ENCODE measurements at regions not wholly inside any gene's neighbourhood (a gene's known extent, or its start where the extent isn't known, plus 50 kb on each side); places are given as distances from the start of the nearest gene placed in this dataset.

- intact Hi-C loops (cut with DNase I, micrococcal nuclease) = no loop called here
- Mint-ChIP-seq H3K4me3 (no peak overlapping the region), H3K27ac (no peak overlapping the region), H3K36me3 (ENCODE audit: low read depth) (no peaks in the 10 kb centered on the region), H3K4me1 (no peaks in the 10 kb centered on the region), H3K9me3 (ENCODE audit: low read depth) (peaks cover 8% of the 10 kb centered on the region), H3K27me3 (peaks cover 4% of the 10 kb centered on the region)
- ATAC-seq = no peak
- ChIA-PET POLR2A (no interaction called here), CTCF (no interaction called here)
- no peak for DNase-seq
Measured at GRCh38 chr12:58509116-58509885, 411.0 kb downstream of the LRIG3 start.

DNA sequence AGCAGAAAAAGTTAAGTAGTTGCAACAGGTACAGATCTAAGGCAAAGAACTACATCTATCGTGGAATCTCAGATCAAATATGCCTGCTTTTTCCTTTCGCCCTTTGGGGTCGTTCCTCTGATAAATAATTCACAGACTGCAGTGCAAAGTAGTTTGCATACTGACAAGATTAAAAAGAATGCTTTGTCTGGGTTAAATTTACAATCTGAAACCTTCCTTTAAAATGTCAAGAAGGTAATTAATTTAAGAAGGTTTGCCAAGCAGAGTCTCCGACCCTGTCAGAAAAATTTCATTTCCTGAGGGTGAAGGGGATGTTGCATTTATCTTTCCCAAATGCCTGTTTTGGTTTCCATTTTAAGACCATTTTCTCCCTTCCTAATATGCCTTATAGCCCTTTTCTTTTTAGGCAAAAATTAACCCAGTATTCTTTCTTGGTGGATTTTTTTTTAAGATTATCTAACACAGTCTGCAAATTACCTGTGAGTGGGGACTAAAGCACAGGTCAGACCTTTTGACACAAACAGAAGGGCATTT, 406.9 kb downstream of the LRIG3 start:
- CTCF ChIA-PET = interaction anchor here (1.5 kb wide), 1 partner anchor 14 kb away, joined by 4 read pairs; no protein-coding TSS in a partner anchor
- H3K27me3 Mint-ChIP-seq = peaks cover 3% of the 10 kb centered on the region
- H3K27ac Mint-ChIP-seq = no peak overlapping the region
- no peaks in the 10 kb centered on the region for H3K4me1 Mint-ChIP-seq
- POLR2A ChIA-PET = no interaction called here
- peaks cover 2% of the 10 kb centered on the region for H3K36me3 Mint-ChIP-seq (ENCODE audit: low read depth)
- intact Hi-C loops (cut with DNase I, micrococcal nuclease) = no loop called here
- peaks cover 18% of the 10 kb centered on the region for H3K9me3 Mint-ChIP-seq (ENCODE audit: low read depth)
- ATAC-seq (no peak), DNase-seq (no peak)
- H3K4me3 Mint-ChIP-seq = no peak overlapping the region

- intact Hi-C loops (cut with DNase I, micrococcal nuclease) = no loop called here
- Mint-ChIP-seq H3K9me3 (ENCODE audit: low read depth) (peaks cover 22% of the 10 kb centered on the region), H3K36me3 (ENCODE audit: low read depth) (peaks cover 2% of the 10 kb centered on the region), H3K4me3 (no peak overlapping the region), H3K27me3 (peaks cover 3% of the 10 kb centered on the region), H3K4me1 (no peaks in the 10 kb centered on the region), H3K27ac (no peak overlapping the region)
- DNase-seq (no peak), ATAC-seq (no peak)
- ChIA-PET CTCF (no interaction called here), POLR2A (no interaction called here)
Measured at GRCh38 chr12:58513852-58514251, 406.5 kb downstream of the LRIG3 start.

- Mint-ChIP-seq H3K9me3 (ENCODE audit: low read depth) (peaks cover 17% of the 10 kb centered on the region), H3K27ac (no peak overlapping the region), H3K36me3 (ENCODE audit: low read depth) (peaks cover 2% of the 10 kb centered on the region), H3K4me3 (no peak overlapping the region), H3K4me1 (no peaks in the 10 kb centered on the region), H3K27me3 (no peaks in the 10 kb centered on the region)
- ATAC-seq = no peak
- DNase-seq = no peak
- ChIA-PET CTCF (no interaction called here), POLR2A (no interaction called here)
- intact Hi-C loops (cut with DNase I, micrococcal nuclease) = loop anchor here in 1 of 2 experiments (5.0 kb wide), 1 partner anchor 53 kb away; no protein-coding TSS in a partner anchor
Measured at GRCh38 chr12:58519839-58520238, 400.5 kb downstream of the LRIG3 start.

GRCh38 chr12:58521152-58521551, 399.2 kb downstream of the LRIG3 start:
- no peaks in the 10 kb centered on the region for H3K4me1 Mint-ChIP-seq
- CTCF ChIA-PET = no interaction called here

GRCh38 chr12:58521796-58522195, 398.5 kb downstream of the LRIG3 start:
- ChIA-PET POLR2A (no interaction called here), CTCF (no interaction called here)
- no peak overlapping the region for H3K4me3 Mint-ChIP-seq
- no peak for ATAC-seq
- intact Hi-C loops (cut with DNase I, micrococcal nuclease) = no loop called here
- H3K4me1 Mint-ChIP-seq = no peaks in the 10 kb centered on the region
- peaks cover 2% of the 10 kb centered on the region for H3K36me3 Mint-ChIP-seq (ENCODE audit: low read depth)
- H3K27me3 Mint-ChIP-seq = no peaks in the 10 kb centered on the region
- H3K27ac Mint-ChIP-seq = no peak overlapping the region
- H3K9me3 Mint-ChIP-seq (ENCODE audit: low read depth) = peaks cover 13% of the 10 kb centered on the region
- no peak for DNase-seq

More at GRCh38 chr12:58521152-58521551, 399.2 kb downstream of the LRIG3 start:
- H3K4me3 Mint-ChIP-seq = no peak overlapping the region
- peaks cover 2% of the 10 kb centered on the region for H3K36me3 Mint-ChIP-seq (ENCODE audit: low read depth)
- intact Hi-C loops (cut with DNase I, micrococcal nuclease) = no loop called here
- POLR2A ChIA-PET = no interaction called here
- DNase-seq = no peak
- no peak overlapping the region for H3K27ac Mint-ChIP-seq
- ATAC-seq = no peak
- H3K9me3 Mint-ChIP-seq (ENCODE audit: low read depth) = peaks cover 16% of the 10 kb centered on the region
- H3K27me3 Mint-ChIP-seq = no peaks in the 10 kb centered on the region

- Mint-ChIP-seq H3K4me3 (no peak overlapping the region), H3K9me3 (ENCODE audit: low read depth) (peaks cover 8% of the 10 kb centered on the region), H3K27ac (no peak overlapping the region), H3K4me1 (no peaks in the 10 kb centered on the region), H3K36me3 (ENCODE audit: low read depth) (no peaks in the 10 kb centered on the region), H3K27me3 (no peaks in the 10 kb centered on the region)
- POLR2A ChIA-PET = no interaction called here
- intact Hi-C loops (cut with DNase I, micrococcal nuclease) = no loop called here
- ATAC-seq (no peak), DNase-seq (no peak)
- CTCF ChIA-PET = no interaction called here
Measured at GRCh38 chr12:58523360-58523759, 396.9 kb downstream of the LRIG3 start.

GRCh38 chr12:58528271-58528670, 392.0 kb downstream of the LRIG3 start:
- no peak overlapping the region for H3K4me3 Mint-ChIP-seq
- DNase-seq = no peak

DNA sequence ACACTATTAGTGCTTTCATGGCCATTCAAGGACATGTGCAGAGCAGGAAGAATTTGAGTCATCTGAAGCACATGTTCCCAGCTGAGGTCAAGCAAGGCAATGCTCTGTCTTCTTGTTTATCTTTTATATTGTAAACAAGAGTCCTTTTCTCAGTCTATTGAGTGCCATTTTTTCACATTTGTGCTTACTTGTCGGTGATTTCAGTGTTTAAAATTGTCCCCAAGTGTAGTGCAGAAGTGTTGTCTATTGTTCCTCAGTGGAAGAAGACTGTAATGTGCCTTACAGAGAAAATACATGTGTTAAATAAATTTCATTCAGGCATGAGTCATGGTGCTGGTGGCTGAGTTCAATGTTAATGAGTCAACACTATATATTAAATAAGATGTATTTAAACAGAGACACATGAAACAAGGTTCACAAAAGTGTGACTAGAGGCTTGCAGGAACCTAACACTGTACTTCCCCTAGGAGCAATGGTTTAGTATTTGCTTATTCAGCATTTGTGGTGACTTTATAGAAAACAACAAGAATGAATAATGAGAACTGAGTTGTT, 391.1 kb downstream of the LRIG3 start:
- Mint-ChIP-seq H3K9me3 (ENCODE audit: low read depth) (no peaks in the 10 kb centered on the region), H3K4me3 (no peak overlapping the region), H3K36me3 (ENCODE audit: low read depth) (no peaks in the 10 kb centered on the region), H3K27me3 (peaks cover 2% of the 10 kb centered on the region), H3K4me1 (no peaks in the 10 kb centered on the region), H3K27ac (no peak overlapping the region)
- DNase-seq = no peak
- POLR2A ChIA-PET = no interaction called here
- intact Hi-C loops (cut with DNase I, micrococcal nuclease) = no loop called here
- CTCF ChIA-PET = no interaction called here
- ATAC-seq = no peak

More at GRCh38 chr12:58528271-58528670, 392.0 kb downstream of the LRIG3 start:
- ATAC-seq = no peak
- H3K27ac Mint-ChIP-seq = no peak overlapping the region
- ChIA-PET CTCF (no interaction called here), POLR2A (no interaction called here)
- intact Hi-C loops (cut with DNase I, micrococcal nuclease) = no loop called here
- H3K9me3 Mint-ChIP-seq (ENCODE audit: low read depth) = no peaks in the 10 kb centered on the region
- H3K27me3 Mint-ChIP-seq = peaks cover 2% of the 10 kb centered on the region
- no peaks in the 10 kb centered on the region for H3K4me1 Mint-ChIP-seq
- H3K36me3 Mint-ChIP-seq (ENCODE audit: low read depth) = no peaks in the 10 kb centered on the region

DNA sequence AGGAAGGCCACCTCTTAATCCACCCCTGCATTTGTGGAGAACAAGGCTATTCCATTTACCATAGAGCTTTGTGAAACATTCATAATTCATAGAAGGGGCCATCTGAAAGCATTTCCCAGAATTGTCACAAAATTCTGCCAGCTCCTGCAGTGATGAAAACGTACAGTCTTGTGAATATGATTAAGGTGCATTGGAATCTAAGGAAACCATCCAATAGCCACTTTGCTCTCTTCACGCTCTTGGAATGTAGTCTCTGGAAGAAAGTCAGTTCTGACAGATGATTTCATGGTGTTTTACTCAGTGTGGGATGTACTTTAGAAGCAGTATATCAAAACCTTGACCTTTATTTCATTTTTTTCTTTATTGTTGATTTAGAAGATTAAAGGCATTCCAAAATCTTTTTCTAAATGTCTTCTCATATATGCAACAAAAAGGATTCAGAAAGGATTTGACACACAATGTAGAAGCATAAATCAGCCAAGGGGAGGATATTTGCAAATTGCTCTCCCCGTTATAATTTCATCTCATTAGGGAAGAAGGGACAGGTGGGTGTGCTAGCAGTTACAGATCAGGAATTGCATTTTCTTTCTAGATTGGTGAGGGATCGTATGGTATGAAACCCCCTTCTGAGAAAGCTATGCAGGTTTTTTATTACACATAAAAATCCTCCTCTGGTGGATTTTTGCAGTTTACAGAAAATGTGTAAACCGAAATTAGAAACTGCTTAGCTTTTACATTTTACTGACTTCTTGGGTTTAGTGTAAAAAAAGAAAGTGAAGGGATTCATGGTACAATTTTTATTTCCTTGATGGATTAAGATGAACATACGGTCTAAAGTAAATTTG, 390.2 kb downstream of the LRIG3 start:
- no peak overlapping the region for H3K4me3 Mint-ChIP-seq
- CTCF ChIA-PET = no interaction called here
- peaks cover 2% of the 10 kb centered on the region for H3K27me3 Mint-ChIP-seq
- H3K36me3 Mint-ChIP-seq (ENCODE audit: low read depth) = no peaks in the 10 kb centered on the region
- no peak overlapping the region for H3K27ac Mint-ChIP-seq
- H3K9me3 Mint-ChIP-seq (ENCODE audit: low read depth) = no peaks in the 10 kb centered on the region
- DNase-seq (no peak), ATAC-seq (no peak)
- intact Hi-C loops (cut with DNase I, micrococcal nuclease) = no loop called here
- no peaks in the 10 kb centered on the region for H3K4me1 Mint-ChIP-seq
- POLR2A ChIA-PET = no interaction called here

DNA sequence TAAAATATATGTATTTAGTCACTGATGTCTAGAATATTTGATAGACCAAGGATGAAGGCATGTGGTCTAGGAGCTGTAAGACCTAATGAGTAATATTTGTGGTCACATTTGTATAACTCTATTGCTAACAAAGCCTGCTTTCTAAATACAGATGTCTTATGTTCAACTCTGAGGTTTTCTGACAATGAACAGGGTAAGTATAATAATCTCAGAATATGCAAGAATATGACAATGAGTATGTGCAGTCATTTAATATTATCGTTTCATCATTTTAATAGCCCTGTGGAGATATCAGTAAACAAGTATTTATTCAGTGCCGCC, 389.6 kb downstream of the LRIG3 start:
- POLR2A ChIA-PET = no interaction called here
- no peak for ATAC-seq
- intact Hi-C loops (cut with DNase I, micrococcal nuclease) = no loop called here
- no peaks in the 10 kb centered on the region for H3K4me1 Mint-ChIP-seq
- DNase-seq = no peak
- CTCF ChIA-PET = no interaction called here
- peaks cover 2% of the 10 kb centered on the region for H3K27me3 Mint-ChIP-seq
- H3K9me3 Mint-ChIP-seq (ENCODE audit: low read depth) = no peaks in the 10 kb centered on the region
- H3K4me3 Mint-ChIP-seq = no peak overlapping the region
- no peaks in the 10 kb centered on the region for H3K36me3 Mint-ChIP-seq (ENCODE audit: low read depth)
- H3K27ac Mint-ChIP-seq = no peak overlapping the region

Measured in activated CD4-positive, alpha-beta T cell treated with anti-CD3 and anti-CD28 coated beads for 36 hours (primary cell).